AML-193 (cell line): ENCODE measurements at regions not wholly inside any gene's neighbourhood (a gene's known extent, or its start where the extent isn't known, plus 50 kb on each side); places are given as distances from the start of the nearest gene placed in this dataset.
"Not testable (repeated sequence)": the region's sequence is repeated elsewhere in the genome, so short reads cannot be mapped to it uniquely, and the experiment has no call there.

Experiments used
- DNase-seq, 2 experiments: peaks; one replicate each; lab custom pipeline; 2025; lab: John Stamatoyannopoulos, UW

DNA sequence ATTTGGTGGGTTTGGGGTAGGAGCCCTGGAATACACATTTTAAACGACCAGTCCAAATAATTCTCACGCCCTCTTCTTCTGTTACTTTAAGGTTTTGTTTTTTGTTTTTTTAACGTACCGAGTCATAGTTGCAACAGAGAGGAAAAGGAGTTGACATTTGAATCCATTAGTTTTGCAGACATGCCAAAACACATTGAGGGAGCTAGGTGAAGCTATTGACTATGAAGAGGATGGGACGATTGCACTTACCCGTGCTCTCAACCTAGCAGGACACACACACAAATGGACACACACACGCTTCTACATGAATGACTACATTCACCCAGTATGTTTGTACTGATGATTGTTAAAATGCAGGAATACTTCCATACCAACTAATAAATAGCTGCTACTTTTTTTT is 54.3 kb upstream of the CIT start:
- no peak for DNase-seq

DNA sequence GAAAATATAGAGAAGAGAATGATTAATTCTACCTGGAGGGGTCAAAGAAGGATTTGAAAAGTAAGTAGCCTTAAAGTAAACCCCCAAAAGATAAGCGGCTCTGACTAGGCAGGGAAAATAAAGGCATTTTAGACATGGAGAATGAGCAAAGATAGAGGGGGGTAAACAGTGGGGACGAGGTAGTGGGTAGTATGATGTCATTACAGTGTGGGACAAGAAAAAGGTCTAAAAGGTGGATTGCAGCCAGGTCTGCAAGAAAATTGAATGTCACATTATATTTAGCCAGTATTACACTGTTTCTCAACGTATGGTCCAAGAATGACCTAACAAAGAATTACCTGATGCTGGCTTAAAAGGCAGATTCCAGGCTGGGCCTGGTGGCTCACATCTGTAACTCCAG is 55.8 kb upstream of the CIT start:
- no peak for DNase-seq

DNA sequence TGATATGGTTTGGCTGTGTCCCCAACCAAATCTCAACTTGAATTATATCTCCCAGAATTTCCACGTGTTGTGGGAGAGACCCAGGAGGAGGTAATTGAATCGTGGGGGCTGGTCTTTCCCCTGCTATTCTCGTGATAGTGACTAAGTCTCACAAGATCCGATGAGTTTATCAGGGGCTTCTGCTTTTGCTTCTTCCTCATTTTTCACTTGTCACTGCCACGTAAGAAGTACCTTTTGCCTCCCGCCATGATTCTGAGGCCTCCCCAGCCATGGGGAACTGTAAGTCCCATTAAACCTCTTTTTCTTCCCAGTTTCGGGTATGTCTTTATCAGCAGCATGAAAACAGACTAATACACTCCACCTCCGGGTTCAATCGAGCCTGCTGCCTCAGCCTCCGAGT is 54.3 kb upstream of the BICDL1 start:
- DNase-seq = not testable (repeated sequence)

DNA sequence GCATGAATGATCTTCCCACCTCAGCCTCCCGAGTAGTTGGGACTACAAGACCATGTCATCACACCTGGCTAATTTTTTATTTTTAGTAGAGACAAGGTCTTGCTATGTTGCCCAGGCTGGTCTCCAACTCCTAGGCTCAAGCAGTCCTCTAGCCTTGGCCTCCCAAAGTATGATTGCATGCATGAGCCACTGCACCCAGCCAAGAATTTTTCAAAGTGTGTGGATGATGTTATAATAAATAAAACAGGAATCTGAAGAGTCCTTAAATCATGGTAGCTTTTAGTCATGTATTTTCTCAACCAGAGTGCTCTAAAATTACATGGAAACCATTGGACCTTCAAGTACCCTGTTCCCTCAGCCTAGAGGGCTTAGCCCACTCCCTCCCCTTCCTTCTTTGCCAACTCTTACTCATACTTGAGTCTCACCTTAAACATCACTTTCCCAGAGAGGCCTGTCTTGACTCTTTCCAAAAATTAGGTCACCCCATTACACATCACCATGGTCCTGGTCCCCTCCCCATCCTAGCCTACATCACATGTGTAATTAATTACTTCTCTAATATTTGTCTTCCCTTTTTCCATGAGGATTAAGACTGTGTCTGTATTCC is 52.2 kb upstream of the BICDL1 start:
- no peak for DNase-seq

DNA sequence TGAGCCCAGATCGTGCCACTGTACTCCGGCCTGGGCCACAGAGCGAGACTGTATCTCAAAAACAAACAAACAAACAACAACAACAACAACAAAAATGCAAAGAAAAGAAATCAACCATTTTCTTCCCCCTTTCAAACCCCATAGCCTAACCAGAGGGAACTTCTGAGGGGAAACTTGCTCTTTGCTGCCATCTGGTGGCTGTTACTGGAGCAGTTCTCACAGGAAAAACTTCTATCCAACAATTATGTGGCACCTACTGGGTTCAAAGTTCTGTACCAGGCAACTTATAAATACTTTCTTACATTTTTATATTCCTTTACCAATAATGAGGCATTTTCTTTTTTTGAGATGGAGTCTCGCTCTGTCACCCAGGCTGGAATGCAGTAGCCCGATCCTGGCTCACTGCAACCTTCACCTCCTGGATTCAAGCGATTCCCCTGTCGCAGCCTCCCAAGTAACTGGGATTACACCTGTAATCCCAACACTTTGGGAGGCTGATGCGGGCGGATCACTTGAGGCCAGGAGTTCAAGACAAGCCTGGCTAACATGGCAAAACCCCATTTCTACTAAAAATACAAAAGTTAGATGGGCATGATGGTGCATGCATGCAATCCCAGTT is 50.9 kb upstream of the BICDL1 start:
- DNase-seq = peak; percentile 20 to 30
